Cardiac fibroblast (primary cell): ENCODE measurements at regions not wholly inside any gene's neighbourhood (a gene's known extent, or its start where the extent isn't known, plus 50 kb on each side); places are given as distances from the start of the nearest gene placed in this dataset.

ENCODE experiments used
- DNase-seq, 2 donors: peaks; one replicate each; pipeline versions ENCODE4 v3.0.0 to v3.0.0-alpha.2; 2010; ENCODE audit warnings: low read depth in 2 of 2
- H3K4me3 ChIP-seq, 2 donors: replicated peaks in 1 of 2; 1 replicate in 1 of 2; 2 replicates in 1 of 2; pipeline ENCODE4 v1.5.1; 2011; ENCODE audit warnings: low read depth in 2 of 2, low read length in 2 of 2, mild to moderate bottlenecking in 2 of 2, moderate library complexity in 1 of 2
- TF ChIP-seq, protein P1 (sequence below): IDR thresholded peaks from one replicate; pipeline ENCODE4 v1.5.1; 2011; ENCODE audit warnings: low read depth, mild to moderate bottlenecking, low read length, inconsistent platforms

- no peak for DNase-seq
- TF ChIP-seq, protein P1, sequence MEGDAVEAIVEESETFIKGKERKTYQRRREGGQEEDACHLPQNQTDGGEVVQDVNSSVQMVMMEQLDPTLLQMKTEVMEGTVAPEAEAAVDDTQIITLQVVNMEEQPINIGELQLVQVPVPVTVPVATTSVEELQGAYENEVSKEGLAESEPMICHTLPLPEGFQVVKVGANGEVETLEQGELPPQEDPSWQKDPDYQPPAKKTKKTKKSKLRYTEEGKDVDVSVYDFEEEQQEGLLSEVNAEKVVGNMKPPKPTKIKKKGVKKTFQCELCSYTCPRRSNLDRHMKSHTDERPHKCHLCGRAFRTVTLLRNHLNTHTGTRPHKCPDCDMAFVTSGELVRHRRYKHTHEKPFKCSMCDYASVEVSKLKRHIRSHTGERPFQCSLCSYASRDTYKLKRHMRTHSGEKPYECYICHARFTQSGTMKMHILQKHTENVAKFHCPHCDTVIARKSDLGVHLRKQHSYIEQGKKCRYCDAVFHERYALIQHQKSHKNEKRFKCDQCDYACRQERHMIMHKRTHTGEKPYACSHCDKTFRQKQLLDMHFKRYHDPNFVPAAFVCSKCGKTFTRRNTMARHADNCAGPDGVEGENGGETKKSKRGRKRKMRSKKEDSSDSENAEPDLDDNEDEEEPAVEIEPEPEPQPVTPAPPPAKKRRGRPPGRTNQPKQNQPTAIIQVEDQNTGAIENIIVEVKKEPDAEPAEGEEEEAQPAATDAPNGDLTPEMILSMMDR, result no peak
These were observed 441.1 kb upstream of the ARID1B start for GRCh38 chr6:156336089-156336488.

GRCh38 chr6:156334966-156335365, 442.2 kb upstream of the ARID1B start:
- no peak overlapping the region for H3K4me3 ChIP-seq
- no peak for DNase-seq
- TF ChIP-seq, protein P1, result no peak

More at GRCh38 chr6:156336089-156336488, 441.1 kb upstream of the ARID1B start:
- H3K4me3 ChIP-seq, result no peak overlapping the region

GRCh38 chr6:156319707-156320106, 457.5 kb upstream of the ARID1B start:
- TF ChIP-seq, protein P1, result no peak
- DNase-seq, result no peak
- no peak overlapping the region for H3K4me3 ChIP-seq

GRCh38 chr6:156316583-156317125, 460.5 kb upstream of the ARID1B start:
- TF ChIP-seq, protein P1, result no peak
- no peak overlapping the region for H3K4me3 ChIP-seq
- DNase-seq, result no peak

DNA sequence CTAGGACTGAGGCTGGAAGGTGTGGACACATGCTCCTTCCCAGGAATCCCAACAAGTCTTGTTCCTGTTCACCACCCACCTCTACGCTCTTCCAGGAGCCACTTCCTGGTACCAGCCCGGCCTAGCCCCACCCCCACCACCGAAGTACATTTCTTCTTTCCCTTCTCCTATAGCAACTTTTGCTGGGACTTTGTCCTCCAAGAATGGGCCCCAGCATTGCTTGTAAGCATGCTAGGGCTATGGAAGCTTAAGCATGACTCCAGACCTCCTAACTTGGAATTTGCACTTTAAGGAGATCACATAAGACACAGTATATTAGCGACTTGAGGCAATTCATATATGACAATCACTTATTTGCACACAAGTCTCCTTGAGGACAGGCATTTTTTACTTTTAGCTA, 462.0 kb upstream of the ARID1B start:
- TF ChIP-seq, protein P1, result no peak
- DNase-seq, result no peak
- no peak overlapping the region for H3K4me3 ChIP-seq

DNA sequence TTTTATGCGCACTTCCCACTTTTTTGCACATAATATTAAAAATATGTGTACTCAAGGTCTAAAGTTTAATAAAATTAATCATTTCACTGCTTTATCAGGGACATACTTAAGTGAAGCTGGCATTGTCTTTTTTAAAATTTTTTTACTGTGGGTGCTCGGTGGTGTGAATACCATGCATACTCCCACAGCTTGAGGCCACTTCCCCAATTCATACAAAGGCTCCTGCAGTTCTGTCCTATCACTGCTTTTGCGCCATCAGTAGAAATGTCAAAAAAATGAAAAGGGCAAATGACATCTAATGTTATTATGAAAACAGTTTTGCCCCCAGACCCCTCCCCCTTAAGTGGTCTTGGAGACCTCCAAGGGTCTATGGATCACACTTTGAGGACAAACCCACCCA, 464.1 kb upstream of the ARID1B start:
- no peak overlapping the region for H3K4me3 ChIP-seq
- TF ChIP-seq, protein P1, result no peak
- DNase-seq, result no peak

DNA sequence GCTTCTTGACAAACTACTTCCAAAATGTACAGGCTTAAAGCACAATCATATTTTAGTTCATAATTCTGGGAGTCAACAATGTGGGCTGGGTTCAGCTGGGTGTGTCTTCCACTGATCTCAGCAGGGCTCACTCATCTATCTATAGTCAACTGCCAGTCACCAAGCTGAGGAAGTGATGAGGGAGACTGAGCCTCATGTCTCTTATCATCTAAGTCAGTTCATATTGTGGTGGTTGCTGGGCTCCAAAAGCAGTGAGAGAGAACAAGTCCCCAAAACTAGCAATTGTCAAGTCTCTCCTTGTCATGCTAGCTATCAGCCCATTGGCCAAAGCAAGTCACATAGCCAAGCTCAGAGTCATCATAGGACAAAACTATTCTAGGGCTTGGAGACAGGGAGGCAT, 465.9 kb upstream of the ARID1B start:
- no peak overlapping the region for H3K4me3 ChIP-seq
- TF ChIP-seq, protein P1, result no peak
- no peak for DNase-seq
